Body of pancreas (tissue), 4 donors: ENCODE measurements at regions not wholly inside any gene's neighbourhood (a gene's known extent, or its start where the extent isn't known, plus 50 kb on each side); places are given as distances from the start of the nearest gene placed in this dataset.
A peak's percentile ranks its signal among the peaks of the same experiment; 100 is the strongest.

Source experiments
- ATAC-seq: fragments of 150-250 bp; one replicate; pipeline ENCODE4 v1.9.1; 2016
- DNase-seq, 4 donors: peaks; one replicate each; pipeline ENCODE4 v3.0.0-alpha.2; 2019
- H3K27ac ChIP-seq, 4 donors: fragments of 200-600 bp; sonication (generic); 1 replicate in 3 of 4; 2 replicates in 1 of 4; pipeline versions ENCODE4 v1.5.1 to v1.6.1; 2016 to 2019; ENCODE audit warnings: mild to moderate bottlenecking in 1 of 4, mixed read lengths in 1 of 4, moderate library complexity in 1 of 4
- H3K27me3 ChIP-seq, 2 donors: fragments of 200-600 bp; sonication (generic); one replicate each; pipeline ENCODE4 v1.6.0; 2016; ENCODE audit warnings: mild to moderate bottlenecking in 1 of 2
- H3K36me3 ChIP-seq, 2 donors: fragments of 200-600 bp; sonication (generic); replicated peaks in 1 of 2; 2 replicates each; pipeline ENCODE4 v1.5.1; 2016; ENCODE audit warnings: low read depth in 2 of 2; ENCODE audit not compliant: insufficient read depth in 1 of 2
- H3K4me1 ChIP-seq: fragments of 200-600 bp; sonication (generic); one replicate; pipeline ENCODE4 v1.6.0; 2016
- H3K4me3 ChIP-seq, 2 donors: fragments of 200-600 bp; sonication (generic); 1 replicate in 1 of 2; 2 replicates in 1 of 2; pipeline ENCODE4 v1.5.1; 2016 to 2019
- H3K9me3 ChIP-seq, 3 donors: fragments of 200-600 bp; sonication (generic); 1 replicate in 2 of 3; 2 replicates in 1 of 3; pipeline ENCODE4 v1.5.1; 2016
- POLR2A ChIP-seq, 3 donors: fragments of 450-650 bp; IDR thresholded peaks; one replicate each; pipeline ENCODE4 v1.6.1; 2016; ENCODE audit warnings: antibody characterized with exemption in 3 of 3, mild to moderate bottlenecking in 2 of 3
- whole genome bisulfite sequencing, 2 donors: methylation state at CpG; one replicate each; pipeline ENCODE4 v1.1.5; 2017; 5-methylcytosine and 5-hydroxymethylcytosine counted together
- intact Hi-C: fragments of 100-400 bp; cut with DNase I; formaldehyde crosslinking; loops from one replicate; pipeline ENCODE4 v1.15.1; 2023
- TF ChIP-seq, protein P1 (sequence below), 7 experiments: fragments of 450-650 bp in 4 of 7; fragments of 200-600 bp in 3 of 7; sonication (generic) in 3 of 7; IDR thresholded peaks; one replicate each; pipeline ENCODE4 v1.5.1; 2016 to 2019; ENCODE audit warnings: antibody characterized with exemption in 7 of 7

DNA sequence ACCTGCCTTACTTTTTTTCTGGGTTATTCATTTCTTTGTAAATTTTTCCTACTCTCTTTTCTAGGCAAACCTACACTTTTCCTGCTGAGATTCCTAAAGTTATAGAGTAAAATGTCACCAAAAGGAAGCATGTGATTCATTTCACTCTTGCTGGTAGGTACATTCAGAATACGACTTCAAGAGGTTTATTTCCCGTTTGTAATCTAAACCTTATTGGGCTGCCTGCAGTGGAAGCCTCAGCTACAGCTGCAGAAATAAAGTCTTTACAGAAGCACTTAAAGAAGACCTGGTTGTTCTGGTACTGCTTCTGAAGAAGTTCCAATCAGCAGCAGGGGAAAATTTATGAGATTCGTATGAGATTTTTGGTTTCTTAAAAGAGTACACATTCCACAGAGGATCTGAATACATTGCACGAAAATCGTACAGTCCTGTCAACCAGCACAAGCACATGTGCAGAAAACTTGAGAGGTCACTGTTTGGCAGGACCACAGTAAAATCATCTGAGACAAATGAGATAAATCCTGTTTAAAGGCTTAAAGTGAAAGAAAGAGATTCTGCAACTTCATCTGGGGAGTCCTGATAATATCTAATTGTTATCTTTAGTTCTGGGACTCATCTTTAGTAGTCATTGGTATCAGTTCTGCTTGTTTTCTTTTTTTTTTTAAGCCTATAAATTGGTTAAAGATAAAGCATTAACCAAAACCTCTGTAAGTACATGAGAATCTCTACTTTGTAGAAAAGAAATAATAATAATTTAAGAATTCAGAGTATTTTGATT lies 109.9 kb upstream of the ADGRL2 start:
- no peaks in the 10 kb centered on the region for H3K9me3 ChIP-seq
- no peaks in the 10 kb centered on the region for H3K27me3 ChIP-seq
- TF ChIP-seq, protein P1, sequence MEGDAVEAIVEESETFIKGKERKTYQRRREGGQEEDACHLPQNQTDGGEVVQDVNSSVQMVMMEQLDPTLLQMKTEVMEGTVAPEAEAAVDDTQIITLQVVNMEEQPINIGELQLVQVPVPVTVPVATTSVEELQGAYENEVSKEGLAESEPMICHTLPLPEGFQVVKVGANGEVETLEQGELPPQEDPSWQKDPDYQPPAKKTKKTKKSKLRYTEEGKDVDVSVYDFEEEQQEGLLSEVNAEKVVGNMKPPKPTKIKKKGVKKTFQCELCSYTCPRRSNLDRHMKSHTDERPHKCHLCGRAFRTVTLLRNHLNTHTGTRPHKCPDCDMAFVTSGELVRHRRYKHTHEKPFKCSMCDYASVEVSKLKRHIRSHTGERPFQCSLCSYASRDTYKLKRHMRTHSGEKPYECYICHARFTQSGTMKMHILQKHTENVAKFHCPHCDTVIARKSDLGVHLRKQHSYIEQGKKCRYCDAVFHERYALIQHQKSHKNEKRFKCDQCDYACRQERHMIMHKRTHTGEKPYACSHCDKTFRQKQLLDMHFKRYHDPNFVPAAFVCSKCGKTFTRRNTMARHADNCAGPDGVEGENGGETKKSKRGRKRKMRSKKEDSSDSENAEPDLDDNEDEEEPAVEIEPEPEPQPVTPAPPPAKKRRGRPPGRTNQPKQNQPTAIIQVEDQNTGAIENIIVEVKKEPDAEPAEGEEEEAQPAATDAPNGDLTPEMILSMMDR (IDR thresholded peaks at IDR 0.05): no peak
- TF ChIP-seq POLR2A (IDR thresholded peaks at IDR 0.05): no peak
- intact Hi-C loops: no loop called here
- WGBS, 2 donors: 50 to 57% methylated on average over 5 of the region's 5 CpGs
- H3K27ac ChIP-seq: no peak overlapping the region
- DNase-seq (no peak), ATAC-seq (no peak)
- H3K4me1 ChIP-seq: no peaks in the 10 kb centered on the region
- no peak overlapping the region for H3K4me3 ChIP-seq
- H3K36me3 ChIP-seq: no peaks in the 10 kb centered on the region

DNA sequence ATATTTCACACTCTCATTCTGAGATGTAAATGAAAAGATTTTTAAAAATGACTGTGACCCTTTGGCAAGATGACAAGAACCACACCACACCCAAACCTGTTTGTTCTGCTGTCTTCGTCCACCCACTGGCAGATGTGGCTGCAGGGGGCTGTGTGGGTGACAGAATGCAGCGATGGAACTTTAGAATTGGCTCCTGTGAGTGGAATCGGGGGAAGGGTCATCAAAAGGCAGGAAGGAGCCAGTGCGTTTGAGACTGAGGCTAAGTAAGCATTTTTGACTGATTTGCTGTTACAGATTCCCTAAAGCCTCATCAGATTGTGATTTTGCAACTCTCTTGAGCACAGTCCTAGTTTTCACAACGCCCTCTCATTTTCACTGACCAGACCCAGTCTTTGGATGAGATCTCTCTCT lies 111.2 kb upstream of the ADGRL2 start:
- Histone ChIP-seq H3K9me3 (no peaks in the 10 kb centered on the region), H3K27me3 (no peaks in the 10 kb centered on the region), H3K27ac (no peak overlapping the region), H3K36me3 (no peaks in the 10 kb centered on the region), H3K4me1 (no peaks in the 10 kb centered on the region), H3K4me3 (no peak overlapping the region)
- ATAC-seq (peak; percentile 21), DNase-seq (no peak)
- TF ChIP-seq, protein P1 (IDR thresholded peaks at IDR 0.05): no peak
- TF ChIP-seq POLR2A (IDR thresholded peaks at IDR 0.05): no peak
- intact Hi-C loops: no loop called here
- 63 to 64% methylated on average over 5 of the region's 5 CpGs for WGBS, 2 donors

DNA sequence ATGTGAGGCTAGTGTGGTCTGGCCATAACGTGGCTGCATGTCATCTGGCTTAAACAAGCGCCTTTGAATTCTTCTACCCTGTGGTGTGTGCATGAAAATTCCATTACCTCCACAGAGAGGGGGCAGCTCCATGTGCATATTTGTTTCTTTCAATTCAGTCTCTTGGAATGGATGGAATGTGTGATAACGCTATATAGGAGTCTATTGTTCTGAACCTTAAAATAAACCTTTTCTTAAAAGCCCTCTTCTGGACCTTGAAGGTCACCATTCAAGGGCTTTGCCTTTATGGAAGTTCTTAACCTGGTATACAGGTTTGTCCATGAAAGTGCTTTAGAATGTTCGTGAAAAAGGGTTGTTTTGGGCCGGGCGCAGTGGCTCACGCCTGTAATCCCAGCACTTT lies 118.2 kb upstream of the ADGRL2 start:
- no peak for DNase-seq
- WGBS, 2 donors: 73 to 80% methylated on average over 7 of the region's 7 CpGs

DNA sequence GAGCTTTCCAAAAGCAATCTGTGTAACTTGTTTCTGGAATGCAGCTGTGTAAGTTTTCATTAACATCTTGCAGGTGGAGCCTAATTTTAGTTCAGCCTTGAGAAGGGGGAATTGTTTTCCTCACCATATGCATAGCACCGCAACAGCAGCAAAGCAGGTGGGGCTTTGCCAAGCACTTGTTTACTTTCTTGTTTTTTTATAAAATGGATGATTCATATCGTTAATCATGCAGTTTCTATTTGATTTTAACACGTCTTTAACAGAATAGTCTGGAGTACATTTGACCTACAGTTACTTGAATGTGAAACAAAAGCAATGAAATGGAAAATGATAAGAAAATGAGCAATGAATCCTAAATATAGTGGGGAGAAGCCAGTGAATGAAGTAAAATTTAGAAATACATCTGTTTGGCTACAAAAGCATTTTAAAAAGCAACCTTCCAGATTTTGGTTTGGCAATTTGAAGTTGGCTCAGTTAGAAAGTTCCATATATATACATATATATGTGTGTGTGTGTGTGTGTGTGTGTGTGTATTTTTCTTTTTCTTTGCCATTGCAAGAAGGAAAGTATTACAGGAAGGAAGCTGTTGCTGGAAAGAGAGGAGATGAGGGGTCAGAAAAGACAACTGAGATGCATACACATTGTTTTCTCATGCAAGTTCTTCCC lies 119.0 kb upstream of the ADGRL2 start:
- Histone ChIP-seq H3K9me3 (no peaks in the 10 kb centered on the region), H3K27me3 (no peaks in the 10 kb centered on the region), H3K27ac (peak overlapping the region in 3 of 4 donors; percentile 3 to 33 (median 5)), H3K4me1 (peaks cover 16% of the 10 kb centered on the region), H3K4me3 (no peak overlapping the region), H3K36me3 (no peaks in the 10 kb centered on the region)
- 6 to 11% methylated on average over 3 of the region's 3 CpGs for WGBS, 2 donors
- intact Hi-C loops: no loop called here
- ATAC-seq (peak; percentile 69), DNase-seq (peak in 3 of 4 donors; percentile 44 to 51 (median 50))
- TF ChIP-seq, protein P1 (IDR thresholded peaks at IDR 0.05): no peak
- TF ChIP-seq POLR2A (IDR thresholded peaks at IDR 0.05): no peak

More for the DNA sequence above, 118.2 kb upstream of the ADGRL2 start:
- H3K4me3 ChIP-seq: no peak overlapping the region
- TF ChIP-seq, protein P1 (IDR thresholded peaks at IDR 0.05): no peak
- no peak for TF ChIP-seq POLR2A (IDR thresholded peaks at IDR 0.05)
- H3K4me1 ChIP-seq: peaks cover 16% of the 10 kb centered on the region
- no peak overlapping the region for H3K27ac ChIP-seq
- H3K9me3 ChIP-seq: no peaks in the 10 kb centered on the region
- no peak for ATAC-seq
- intact Hi-C loops: no loop called here
- no peaks in the 10 kb centered on the region for H3K36me3 ChIP-seq
- H3K27me3 ChIP-seq: no peaks in the 10 kb centered on the region
